Astrocyte (in vitro differentiated cells and primary cell): ENCODE measurements at regions not wholly inside any gene's neighbourhood (a gene's known extent, or its start where the extent isn't known, plus 50 kb on each side); places are given as distances from the start of the nearest gene placed in this dataset.
A peak's percentile ranks its signal among the peaks of the same experiment; 100 is the strongest.

Source experiments
- DNase-seq: peaks from one replicate; pipeline ENCODE4 v3.0.0-alpha.2; 2010; ENCODE audit warnings: low read depth
- FAIRE-seq: peaks from 2 replicates; lab custom pipeline; 2011; peaks lifted over from hg19 to GRCh38; lab: Jason Lieb, UNC
- H2AFZ ChIP-seq: 2 replicates; pipeline ENCODE4 v1.6.0; 2012; ENCODE audit warnings: low read depth, low read length, inconsistent platforms
- H3K27ac ChIP-seq: 2 replicates; pipeline ENCODE4 v1.5.1; 2011; ENCODE audit warnings: low read depth, low read length, inconsistent platforms
- H3K27me3 ChIP-seq: 2 replicates; pipeline ENCODE4 v1.6.0; 2011; ENCODE audit warnings: low read length, inconsistent platforms; ENCODE audit not compliant: insufficient read depth
- H3K36me3 ChIP-seq: 2 replicates; pipeline ENCODE4 v1.5.1; 2011; ENCODE audit warnings: low read length, inconsistent platforms; ENCODE audit not compliant: insufficient read depth
- H3K4me1 ChIP-seq: 2 replicates; pipeline ENCODE4 v1.5.1; 2011; ENCODE audit warnings: low read length, inconsistent platforms; ENCODE audit not compliant: insufficient read depth
- H3K4me2 ChIP-seq: 2 replicates; pipeline ENCODE4 v1.6.0; 2012; ENCODE audit warnings: low read length, inconsistent platforms
- H3K4me3 ChIP-seq: 2 replicates; pipeline ENCODE4 v1.5.1; 2011; ENCODE audit warnings: low read depth, mild to moderate bottlenecking, low read length, inconsistent platforms; ENCODE audit not compliant: insufficient read depth
- H3K79me2 ChIP-seq: 2 replicates; pipeline ENCODE4 v1.6.0; 2012; ENCODE audit warnings: mild to moderate bottlenecking, low read length, inconsistent platforms; ENCODE audit not compliant: insufficient read depth
- H3K9ac ChIP-seq: 2 replicates; pipeline ENCODE4 v1.6.0; 2012; ENCODE audit warnings: mild to moderate bottlenecking, low read length, inconsistent platforms
- H3K9me3 ChIP-seq: 2 replicates; pipeline ENCODE4 v1.5.1; 2012; ENCODE audit warnings: low read depth, mild to moderate bottlenecking, low read length, inconsistent platforms; ENCODE audit not compliant: insufficient read depth
- H4K20me1 ChIP-seq: 2 replicates; pipeline ENCODE4 v1.6.0; 2012; ENCODE audit warnings: low read length, inconsistent platforms; ENCODE audit not compliant: insufficient read depth
- H3K27ac Mint-ChIP-seq: one replicate; pipeline ENCODE4 v1.8.0; 2021; ENCODE audit warnings: mild to moderate bottlenecking, mixed read lengths; ENCODE audit not compliant: unreplicated experiment
- H3K27me3 Mint-ChIP-seq: one replicate; pipeline ENCODE4 v1.8.0; 2021; ENCODE audit warnings: low read depth, mixed read lengths; ENCODE audit not compliant: unreplicated experiment
- H3K36me3 Mint-ChIP-seq: one replicate; pipeline ENCODE4 v1.8.0; 2021; ENCODE audit warnings: low read depth, mixed read lengths; ENCODE audit not compliant: unreplicated experiment
- H3K4me1 Mint-ChIP-seq: one replicate; pipeline ENCODE4 v1.8.0; 2021; ENCODE audit warnings: low read depth, mixed read lengths; ENCODE audit not compliant: unreplicated experiment
- H3K4me3 Mint-ChIP-seq: one replicate; pipeline ENCODE4 v1.8.0; 2021; ENCODE audit warnings: mild to moderate bottlenecking, moderate library complexity, mixed read lengths; ENCODE audit not compliant: unreplicated experiment
- H3K9me3 Mint-ChIP-seq: one replicate; pipeline ENCODE4 v1.8.0; 2021; ENCODE audit warnings: mild to moderate bottlenecking, mixed read lengths; ENCODE audit not compliant: unreplicated experiment
- EZH2 ChIP-seq: IDR thresholded peaks from 2 replicates; pipeline ENCODE4 v1.6.1; 2012; ENCODE audit warnings: mild to moderate bottlenecking, low read length, inconsistent platforms; ENCODE audit not compliant: insufficient read depth
- TF ChIP-seq, protein P1 (sequence below): IDR thresholded peaks from 2 replicates; pipeline ENCODE4 v1.5.1; 2011; ENCODE audit warnings: low read depth, mild to moderate bottlenecking, inconsistent platforms, low read length, moderate library complexity; ENCODE audit not compliant: insufficient read depth

DNA sequence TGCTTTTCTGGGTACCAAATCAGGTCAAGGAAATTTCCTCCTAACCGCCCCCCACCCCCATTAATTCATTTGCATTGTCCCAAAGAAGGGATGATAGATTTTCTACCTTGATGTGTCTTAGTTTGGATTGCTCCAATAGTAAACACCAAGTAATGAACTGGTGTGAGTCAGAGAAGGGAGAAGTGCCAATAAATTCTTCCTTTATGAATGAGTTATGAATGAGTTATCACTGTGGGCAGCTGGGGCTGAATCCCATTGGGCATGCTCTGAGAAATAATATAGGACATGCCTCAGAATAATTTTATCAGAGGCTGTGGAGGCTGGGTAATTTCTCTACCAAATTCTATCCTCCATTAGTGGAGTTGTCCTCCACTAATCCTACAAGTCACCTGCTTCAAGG is 277.9 kb upstream of the FLRT2 start:
- Mint-ChIP-seq H3K4me3 (no peak overlapping the region), H3K9me3 (no peaks in the 10 kb centered on the region), H3K27me3 (no peaks in the 10 kb centered on the region), H3K27ac (no peak overlapping the region), H3K4me1 (peaks cover 3% of the 10 kb centered on the region), H3K36me3 (no peaks in the 10 kb centered on the region)
- FAIRE-seq (no peak), DNase-seq (peak; percentile 60)
- no peak overlapping the region for H3K4me3 ChIP-seq
- H3K27ac ChIP-seq = no peak overlapping the region
- H4K20me1 ChIP-seq = no peaks in the 10 kb centered on the region
- no peaks in the 10 kb centered on the region for H3K79me2 ChIP-seq
- H3K4me2 ChIP-seq = no peak overlapping the region
- H3K27me3 ChIP-seq = no peaks in the 10 kb centered on the region
- no peak overlapping the region for H2AFZ ChIP-seq
- H3K36me3 ChIP-seq = no peaks in the 10 kb centered on the region
- TF ChIP-seq, protein P1, sequence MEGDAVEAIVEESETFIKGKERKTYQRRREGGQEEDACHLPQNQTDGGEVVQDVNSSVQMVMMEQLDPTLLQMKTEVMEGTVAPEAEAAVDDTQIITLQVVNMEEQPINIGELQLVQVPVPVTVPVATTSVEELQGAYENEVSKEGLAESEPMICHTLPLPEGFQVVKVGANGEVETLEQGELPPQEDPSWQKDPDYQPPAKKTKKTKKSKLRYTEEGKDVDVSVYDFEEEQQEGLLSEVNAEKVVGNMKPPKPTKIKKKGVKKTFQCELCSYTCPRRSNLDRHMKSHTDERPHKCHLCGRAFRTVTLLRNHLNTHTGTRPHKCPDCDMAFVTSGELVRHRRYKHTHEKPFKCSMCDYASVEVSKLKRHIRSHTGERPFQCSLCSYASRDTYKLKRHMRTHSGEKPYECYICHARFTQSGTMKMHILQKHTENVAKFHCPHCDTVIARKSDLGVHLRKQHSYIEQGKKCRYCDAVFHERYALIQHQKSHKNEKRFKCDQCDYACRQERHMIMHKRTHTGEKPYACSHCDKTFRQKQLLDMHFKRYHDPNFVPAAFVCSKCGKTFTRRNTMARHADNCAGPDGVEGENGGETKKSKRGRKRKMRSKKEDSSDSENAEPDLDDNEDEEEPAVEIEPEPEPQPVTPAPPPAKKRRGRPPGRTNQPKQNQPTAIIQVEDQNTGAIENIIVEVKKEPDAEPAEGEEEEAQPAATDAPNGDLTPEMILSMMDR = no peak
- TF ChIP-seq EZH2 = no peak
- no peak overlapping the region for H3K9ac ChIP-seq
- H3K4me1 ChIP-seq = no peaks in the 10 kb centered on the region
- H3K9me3 ChIP-seq = no peaks in the 10 kb centered on the region

DNA sequence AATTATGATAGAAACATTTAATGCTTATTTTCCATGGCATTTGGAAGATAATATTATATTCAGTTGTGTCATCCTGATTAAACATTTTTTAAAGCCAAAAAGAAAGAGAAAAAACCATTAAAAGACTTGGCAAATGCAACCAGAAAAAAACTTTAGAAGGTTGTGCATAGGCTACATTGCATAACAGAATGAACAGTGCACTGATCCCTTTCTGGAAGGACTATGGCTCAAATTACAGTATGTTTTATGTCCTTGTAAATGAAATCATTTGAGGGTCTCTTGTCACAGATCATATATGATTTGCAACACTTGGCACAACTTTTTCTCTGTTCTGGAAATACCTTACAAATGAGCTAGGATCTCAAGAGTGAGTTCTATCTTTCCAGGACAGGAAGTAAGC is 275.2 kb upstream of the FLRT2 start:
- Mint-ChIP-seq H3K27ac (no peak overlapping the region), H3K9me3 (no peaks in the 10 kb centered on the region), H3K27me3 (no peaks in the 10 kb centered on the region), H3K36me3 (no peaks in the 10 kb centered on the region), H3K4me1 (peaks cover 3% of the 10 kb centered on the region), H3K4me3 (no peak overlapping the region)
- no peak for FAIRE-seq
- no peaks in the 10 kb centered on the region for H4K20me1 ChIP-seq
- H3K36me3 ChIP-seq = no peaks in the 10 kb centered on the region
- TF ChIP-seq EZH2 = no peak
- TF ChIP-seq, protein P1 = no peak
- no peaks in the 10 kb centered on the region for H3K9me3 ChIP-seq
- H3K27ac ChIP-seq = no peak overlapping the region
- H2AFZ ChIP-seq = no peak overlapping the region
- no peak overlapping the region for H3K4me3 ChIP-seq
- H3K27me3 ChIP-seq = no peaks in the 10 kb centered on the region
- H3K79me2 ChIP-seq = no peaks in the 10 kb centered on the region
- no peaks in the 10 kb centered on the region for H3K4me1 ChIP-seq
- no peak for DNase-seq
- no peak overlapping the region for H3K9ac ChIP-seq
- no peak overlapping the region for H3K4me2 ChIP-seq

DNA sequence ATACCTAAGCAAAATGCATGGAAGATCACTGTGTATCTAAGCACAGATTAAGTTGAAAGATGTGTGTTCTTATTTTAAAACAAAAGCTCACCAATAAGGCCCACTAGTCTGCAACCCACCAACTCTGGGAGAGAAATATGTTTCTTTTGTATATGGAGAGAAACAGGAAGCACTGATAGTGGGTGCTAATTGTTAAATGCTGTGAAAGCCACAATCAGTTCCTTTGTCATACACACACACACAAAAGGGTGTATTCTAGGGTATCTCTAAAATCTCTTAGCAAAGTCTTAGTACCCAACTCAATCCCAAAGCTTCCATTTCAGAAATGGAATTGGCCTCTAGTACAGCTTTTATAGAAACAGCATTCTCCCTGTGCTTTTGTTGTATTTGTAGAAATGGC is 272.7 kb upstream of the FLRT2 start:
- Histone ChIP-seq H3K4me1 (no peaks in the 10 kb centered on the region), H3K9me3 (no peaks in the 10 kb centered on the region), H4K20me1 (no peaks in the 10 kb centered on the region), H3K4me3 (no peak overlapping the region), H3K4me2 (no peak overlapping the region), H3K36me3 (no peaks in the 10 kb centered on the region), H3K27ac (no peak overlapping the region), H3K79me2 (no peaks in the 10 kb centered on the region), H3K9ac (no peak overlapping the region), H2AFZ (no peak overlapping the region), H3K27me3 (no peaks in the 10 kb centered on the region)
- H3K4me3 Mint-ChIP-seq = no peak overlapping the region
- TF ChIP-seq EZH2 = no peak
- TF ChIP-seq, protein P1 = no peak
- DNase-seq (no peak), FAIRE-seq (no peak)
- peaks cover 6% of the 10 kb centered on the region for H3K9me3 Mint-ChIP-seq
- H3K4me1 Mint-ChIP-seq = no peaks in the 10 kb centered on the region
- peaks cover 3% of the 10 kb centered on the region for H3K36me3 Mint-ChIP-seq
- H3K27ac Mint-ChIP-seq = no peak overlapping the region
- H3K27me3 Mint-ChIP-seq = no peaks in the 10 kb centered on the region
